Coronary artery (tissue), 2 donors: ENCODE measurements at regions not wholly inside any gene's neighbourhood (a gene's known extent, or its start where the extent isn't known, plus 50 kb on each side); places are given as distances from the start of the nearest gene placed in this dataset.
A peak's percentile ranks its signal among the peaks of the same experiment; 100 is the strongest.

ENCODE experiments used
- DNase-seq: peaks from one replicate; pipeline ENCODE4 v3.0.0-alpha.2; 2017; ENCODE audit warnings: low spot score
- H3K27ac ChIP-seq, 2 donors: fragments of 200-600 bp; sonication (generic); one replicate each; pipeline ENCODE4 v1.5.1; 2016 to 2019
- H3K4me3 ChIP-seq: fragments of 200-600 bp; sonication (generic); 2 replicates; pipeline ENCODE4 v1.5.1; 2016; ENCODE audit warnings: mild to moderate bottlenecking, moderate library complexity
- CTCF ChIP-seq: fragments of 200-600 bp; sonication (generic); IDR thresholded peaks from one replicate; pipeline ENCODE4 v1.5.1; 2019; ENCODE audit warnings: antibody characterized with exemption

- no peak overlapping the region for H3K4me3 ChIP-seq
- DNase-seq: no peak
- TF ChIP-seq CTCF: no peak
- no peak overlapping the region for H3K27ac ChIP-seq
Observed at GRCh38 chr2:45289997-45290709, 280.9 kb upstream of the SIX2 start.

GRCh38 chr2:45288532-45289417, 279.5 kb upstream of the SIX2 start:
- no peak for DNase-seq
- no peak overlapping the region for H3K27ac ChIP-seq
- H3K4me3 ChIP-seq: no peak overlapping the region
- no peak for TF ChIP-seq CTCF

GRCh38 chr2:45287045-45287444, 277.8 kb upstream of the SIX2 start:
- H3K4me3 ChIP-seq: no peak overlapping the region
- no peak for TF ChIP-seq CTCF
- H3K27ac ChIP-seq: no peak overlapping the region
- no peak for DNase-seq

GRCh38 chr2:45285771-45286390, 276.6 kb upstream of the SIX2 start:
- TF ChIP-seq CTCF: no peak
- DNase-seq: no peak

DNA sequence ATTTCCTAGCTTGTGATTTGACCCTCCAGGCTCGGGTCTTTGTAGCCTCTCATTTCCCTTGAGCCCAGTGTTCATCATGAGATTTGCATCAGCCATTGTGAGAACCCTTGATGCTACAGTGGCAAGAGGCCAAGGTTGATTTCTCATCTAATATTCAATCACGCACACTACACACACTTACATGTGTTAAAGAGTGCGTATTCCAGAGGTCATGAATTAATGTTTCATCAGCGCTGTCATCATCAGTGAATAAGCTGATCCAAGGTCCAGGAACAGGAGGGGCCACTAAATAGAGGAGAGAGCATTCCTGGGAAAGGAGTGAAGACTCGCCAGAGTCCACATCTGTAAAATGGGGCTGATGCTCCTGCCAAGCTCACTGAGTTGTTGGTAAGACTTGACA, 276.1 kb upstream of the SIX2 start:
- no peak for DNase-seq
- Histone ChIP-seq H3K4me3 (no peak overlapping the region), H3K27ac (no peak overlapping the region)
- TF ChIP-seq CTCF: no peak

More at GRCh38 chr2:45285771-45286390, 276.6 kb upstream of the SIX2 start:
- H3K4me3 ChIP-seq: no peak overlapping the region
- H3K27ac ChIP-seq: no peak overlapping the region

DNA sequence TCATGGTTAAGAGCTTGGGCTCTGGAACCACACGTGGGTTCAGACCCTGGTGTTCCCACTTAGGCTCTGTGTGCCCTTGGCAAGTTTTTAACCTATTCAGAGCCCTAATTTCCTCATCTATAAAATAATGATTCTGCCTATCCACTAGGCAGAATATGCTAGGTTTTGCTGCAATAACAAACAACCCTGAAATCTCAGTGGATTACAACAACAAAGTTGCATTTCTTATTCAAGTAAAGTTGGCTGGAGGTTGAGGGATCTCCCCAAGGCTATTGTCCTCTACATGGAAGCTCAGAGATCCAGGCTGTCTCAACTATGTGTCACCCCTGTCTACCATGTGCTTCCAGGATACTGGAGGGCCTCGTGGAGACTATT, 275.4 kb upstream of the SIX2 start:
- DNase-seq: no peak
- TF ChIP-seq CTCF: no peak
- Histone ChIP-seq H3K4me3 (no peak overlapping the region), H3K27ac (peak overlapping the region; percentile 62 to 79)
